ENCODE measurements at regions not wholly inside any gene's neighbourhood (a gene's known extent, or its start where the extent isn't known, plus 50 kb on each side); places are given as distances from the start of the nearest gene placed in this dataset.

DNA sequence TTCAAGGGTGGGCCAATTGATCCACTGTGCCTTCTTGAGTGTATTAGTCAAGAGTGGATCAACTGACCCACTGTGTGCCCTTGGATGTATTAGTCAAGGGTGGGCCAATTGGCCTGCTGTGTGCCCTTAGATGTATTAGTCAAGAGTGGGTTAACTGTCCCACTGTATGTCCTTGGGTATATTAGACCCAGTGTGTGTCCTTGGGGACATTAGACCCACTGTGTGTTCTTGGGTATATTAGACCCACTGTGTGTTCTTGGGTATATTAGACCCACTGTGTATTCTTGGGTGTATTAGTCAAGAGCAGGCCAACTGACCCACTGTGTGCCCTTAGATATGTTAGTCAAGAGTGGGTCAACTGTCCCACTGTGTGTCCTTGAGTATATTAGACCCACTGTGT lies 601.8 kb downstream of the TYW1 start:
- Histone ChIP-seq H3K36me3 (replicated peaks; ENCODE audit: insufficient read depth, low read length) (no peaks in the 10 kb centered on the region), H3K4me2 (ENCODE audit: low read depth, low read length) (no peak overlapping the region), H3K9me3 (replicated peaks; ENCODE audit: insufficient read depth, low read length) (no peaks in the 10 kb centered on the region), H3K9me2 (replicated peaks; ENCODE audit: insufficient read depth, low read length) (no peaks in the 10 kb centered on the region), H3K4me3 (ENCODE audit: low read length) (no peak overlapping the region), H2AFZ (ENCODE audit: low read length) (no peak overlapping the region), H3K27ac (ENCODE audit: low read length) (no peak overlapping the region), H3K9ac (ENCODE audit: low read length) (no peak overlapping the region), H3K4me1 (ENCODE audit: low read length) (no peaks in the 10 kb centered on the region), H3K27me3 (replicated peaks; ENCODE audit: insufficient read depth, low read length) (no peaks in the 10 kb centered on the region), H3K79me2 (ENCODE audit: low read length) (no peaks in the 10 kb centered on the region), H4K20me1 (ENCODE audit: insufficient read depth, low read length) (no peaks in the 10 kb centered on the region), H3F3A (ENCODE audit: insufficient read depth, low read length) (no peaks in the 10 kb centered on the region)
- DNase-seq: no peak
- TF ChIP-seq EZH2 (optimal IDR thresholded peaks at IDR 0.05; ENCODE audit: low read depth, low read length) (no peak), EZH2phosphoT487 (IDR thresholded peaks at IDR 0.05; ENCODE audit: low read length) (no peak)

DNA sequence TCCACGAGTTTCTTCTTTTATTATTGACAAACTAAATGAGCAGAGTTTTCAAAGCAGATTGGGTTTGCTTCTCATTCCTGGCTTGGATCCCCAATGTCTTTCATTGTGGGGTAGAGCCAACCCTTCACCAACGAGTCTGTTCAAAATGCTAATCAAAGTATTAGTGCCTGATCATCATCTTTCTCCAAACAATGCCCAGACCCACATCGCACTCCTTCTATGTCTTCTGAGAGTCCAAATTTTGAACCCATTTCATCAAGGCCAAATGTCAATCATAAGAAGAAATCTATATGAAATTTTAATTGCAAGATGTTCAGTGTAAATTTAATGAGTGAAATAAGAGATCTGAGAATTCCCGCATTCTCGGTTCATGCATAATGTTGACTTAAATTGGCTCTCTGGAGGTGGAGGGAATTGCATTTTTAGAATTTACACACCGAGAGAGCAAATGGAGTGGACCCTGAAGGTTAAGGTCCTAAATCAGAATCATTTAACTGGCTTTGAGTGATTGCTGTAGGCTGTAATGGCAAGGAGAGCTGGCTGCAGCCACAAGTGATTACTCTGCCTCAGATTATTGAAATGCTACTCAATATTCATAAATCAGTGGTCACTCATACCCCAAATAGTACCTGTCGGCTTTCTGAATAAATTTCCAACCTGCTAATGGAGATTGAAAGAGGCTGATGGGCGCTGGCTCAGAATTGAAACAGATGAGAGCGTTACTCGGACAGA lies 602.9 kb downstream of the TYW1 start:
- Histone ChIP-seq H3K79me2 (ENCODE audit: low read length) (no peaks in the 10 kb centered on the region), H3K27me3 (replicated peaks; ENCODE audit: insufficient read depth, low read length) (no peaks in the 10 kb centered on the region), H3K9me2 (replicated peaks; ENCODE audit: insufficient read depth, low read length) (no peaks in the 10 kb centered on the region), H3K9me3 (replicated peaks; ENCODE audit: insufficient read depth, low read length) (no peaks in the 10 kb centered on the region), H3K4me1 (ENCODE audit: low read length) (no peaks in the 10 kb centered on the region), H3K27ac (ENCODE audit: low read length) (no peak overlapping the region), H2AFZ (ENCODE audit: low read length) (no peak overlapping the region), H3K36me3 (replicated peaks; ENCODE audit: insufficient read depth, low read length) (no peaks in the 10 kb centered on the region), H3K4me2 (ENCODE audit: low read depth, low read length) (no peak overlapping the region), H3K4me3 (ENCODE audit: low read length) (no peak overlapping the region), H3F3A (ENCODE audit: insufficient read depth, low read length) (no peaks in the 10 kb centered on the region), H3K9ac (ENCODE audit: low read length) (no peak overlapping the region), H4K20me1 (ENCODE audit: insufficient read depth, low read length) (no peaks in the 10 kb centered on the region)
- DNase-seq: no peak
- TF ChIP-seq EZH2phosphoT487 (IDR thresholded peaks at IDR 0.05; ENCODE audit: low read length): no peak
- TF ChIP-seq CTCF (IDR thresholded peaks at IDR 0.05; ENCODE audit: low read length): no peak
- TF ChIP-seq EZH2 (optimal IDR thresholded peaks at IDR 0.05; ENCODE audit: low read depth, low read length): no peak

DNA sequence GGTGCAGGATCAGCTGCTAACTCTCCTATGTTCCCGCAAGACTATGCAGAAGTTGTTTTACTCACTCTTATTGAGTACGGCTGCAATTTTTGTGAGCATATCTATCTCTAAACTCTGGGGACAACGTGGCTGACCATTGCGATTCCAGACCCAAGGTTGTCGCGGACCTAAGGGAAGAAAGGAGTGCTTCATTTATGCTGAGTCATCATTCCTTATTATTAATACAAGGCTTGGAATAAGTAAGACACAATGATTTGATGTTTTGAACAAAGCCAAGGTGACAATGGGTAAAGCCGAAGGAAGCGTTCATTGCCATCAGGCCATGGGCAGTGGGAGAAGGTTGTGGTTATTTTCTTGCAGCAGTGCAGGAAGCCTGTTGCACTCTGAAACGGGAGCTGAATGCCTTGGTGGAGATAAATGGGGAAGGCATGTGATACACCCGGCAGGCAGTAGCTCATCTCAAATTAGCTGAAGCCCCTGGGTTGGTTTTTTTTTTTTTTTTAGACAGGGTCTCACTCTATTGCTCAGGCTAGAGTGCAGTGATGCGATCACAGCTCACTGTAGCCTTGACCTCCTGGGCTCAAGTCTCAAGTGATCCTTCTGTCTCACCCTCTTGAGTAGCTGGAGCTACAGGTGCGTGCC lies 605.7 kb downstream of the TYW1 start:
- no peak overlapping the region for H3K9ac ChIP-seq (ENCODE audit: low read length)
- no peaks in the 10 kb centered on the region for H3K27me3 ChIP-seq (replicated peaks; ENCODE audit: insufficient read depth, low read length)
- no peaks in the 10 kb centered on the region for H3K79me2 ChIP-seq (ENCODE audit: low read length)
- no peaks in the 10 kb centered on the region for H3K4me1 ChIP-seq (ENCODE audit: low read length)
- no peaks in the 10 kb centered on the region for H4K20me1 ChIP-seq (ENCODE audit: insufficient read depth, low read length)
- no peak overlapping the region for H3K4me3 ChIP-seq (ENCODE audit: low read length)
- TF ChIP-seq EZH2phosphoT487 (IDR thresholded peaks at IDR 0.05; ENCODE audit: low read length) (no peak), EZH2 (optimal IDR thresholded peaks at IDR 0.05; ENCODE audit: low read depth, low read length) (no peak), CTCF (IDR thresholded peaks at IDR 0.05; ENCODE audit: low read length) (no peak)
- no peak overlapping the region for H3K4me2 ChIP-seq (ENCODE audit: low read depth, low read length)
- no peaks in the 10 kb centered on the region for H3K9me3 ChIP-seq (replicated peaks; ENCODE audit: insufficient read depth, low read length)
- H2AFZ ChIP-seq (ENCODE audit: low read length): no peak overlapping the region
- no peaks in the 10 kb centered on the region for H3K36me3 ChIP-seq (replicated peaks; ENCODE audit: insufficient read depth, low read length)
- no peak overlapping the region for H3K27ac ChIP-seq (ENCODE audit: low read length)
- H3F3A ChIP-seq (ENCODE audit: insufficient read depth, low read length): no peaks in the 10 kb centered on the region
- DNase-seq: no peak
- no peaks in the 10 kb centered on the region for H3K9me2 ChIP-seq (replicated peaks; ENCODE audit: insufficient read depth, low read length)
